ENCODE measurements at regions not wholly inside any gene's neighbourhood (a gene's known extent, or its start where the extent isn't known, plus 50 kb on each side); places are given as distances from the start of the nearest gene placed in this dataset.

- no peaks in the 10 kb centered on the region for H3K9me2 ChIP-seq (replicated peaks; ENCODE audit: insufficient read depth, low read length)
- H3K9ac ChIP-seq (ENCODE audit: low read length): no peak overlapping the region
- H4K20me1 ChIP-seq (ENCODE audit: low read depth, low read length): no peaks in the 10 kb centered on the region
- H3K79me2 ChIP-seq (ENCODE audit: insufficient read depth, low read length): no peaks in the 10 kb centered on the region
- no peaks in the 10 kb centered on the region for H3K36me3 ChIP-seq (ENCODE audit: low read length)
- no peaks in the 10 kb centered on the region for H3F3A ChIP-seq (ENCODE audit: insufficient read depth)
- H3K9me3 ChIP-seq (ENCODE audit: insufficient read depth, low read length): no peaks in the 10 kb centered on the region
- TF ChIP-seq CTCF (IDR thresholded peaks at IDR 0.05; ENCODE audit: insufficient read depth, low read length, poor library complexity, severe bottlenecking) (no peak), EZH2phosphoT487 (conservative IDR thresholded peaks at IDR 0.05; ENCODE audit: low read length) (no peak)
- no peaks in the 10 kb centered on the region for H3K27me3 ChIP-seq (ENCODE audit: low read length)
- no peak overlapping the region for H3K4me2 ChIP-seq (ENCODE audit: low read depth, low read length, poor library complexity, severe bottlenecking)
- no peak overlapping the region for H2AFZ ChIP-seq (ENCODE audit: low read depth, low read length, severe bottlenecking)
- no peak overlapping the region for H3K4me3 ChIP-seq (ENCODE audit: insufficient read depth, low read length, poor library complexity, severe bottlenecking)
- H3K27ac ChIP-seq (ENCODE audit: low read depth, low read length): no peak overlapping the region
Measured at GRCh38 chr1:168372307-168372706, 91.6 kb downstream of the TBX19 start.

GRCh38 chr1:168371477-168371876, 90.8 kb downstream of the TBX19 start:
- no peaks in the 10 kb centered on the region for H3K9me3 ChIP-seq (ENCODE audit: insufficient read depth, low read length)
- no peak overlapping the region for H3K27ac ChIP-seq (ENCODE audit: low read depth, low read length)
- H3K79me2 ChIP-seq (ENCODE audit: insufficient read depth, low read length): no peaks in the 10 kb centered on the region
- no peak overlapping the region for H3K9ac ChIP-seq (ENCODE audit: low read length)
- H3K9me2 ChIP-seq (replicated peaks; ENCODE audit: insufficient read depth, low read length): no peaks in the 10 kb centered on the region
- no peaks in the 10 kb centered on the region for H3K27me3 ChIP-seq (ENCODE audit: low read length)
- no peak overlapping the region for H3K4me3 ChIP-seq (ENCODE audit: insufficient read depth, low read length, poor library complexity, severe bottlenecking)
- H3F3A ChIP-seq (ENCODE audit: insufficient read depth): no peaks in the 10 kb centered on the region
- no peak overlapping the region for H2AFZ ChIP-seq (ENCODE audit: low read depth, low read length, severe bottlenecking)
- no peak for TF ChIP-seq CTCF (IDR thresholded peaks at IDR 0.05; ENCODE audit: insufficient read depth, low read length, poor library complexity, severe bottlenecking)
- no peak overlapping the region for H3K4me2 ChIP-seq (ENCODE audit: low read depth, low read length, poor library complexity, severe bottlenecking)
- no peaks in the 10 kb centered on the region for H4K20me1 ChIP-seq (ENCODE audit: low read depth, low read length)
- H3K36me3 ChIP-seq (ENCODE audit: low read length): no peaks in the 10 kb centered on the region

- H4K20me1 ChIP-seq (ENCODE audit: low read depth, low read length): no peaks in the 10 kb centered on the region
- H3K9ac ChIP-seq (ENCODE audit: low read length): no peak overlapping the region
- H3K4me3 ChIP-seq (ENCODE audit: insufficient read depth, low read length, poor library complexity, severe bottlenecking): no peak overlapping the region
- TF ChIP-seq EZH2phosphoT487 (conservative IDR thresholded peaks at IDR 0.05; ENCODE audit: low read length): no peak
- no peak for TF ChIP-seq CTCF (IDR thresholded peaks at IDR 0.05; ENCODE audit: insufficient read depth, low read length, poor library complexity, severe bottlenecking)
- no peak overlapping the region for H3K27ac ChIP-seq (ENCODE audit: low read depth, low read length)
- no peaks in the 10 kb centered on the region for H3K9me3 ChIP-seq (ENCODE audit: insufficient read depth, low read length)
- H3K9me2 ChIP-seq (replicated peaks; ENCODE audit: insufficient read depth, low read length): no peaks in the 10 kb centered on the region
- no peaks in the 10 kb centered on the region for H3K79me2 ChIP-seq (ENCODE audit: insufficient read depth, low read length)
- no peaks in the 10 kb centered on the region for H3K27me3 ChIP-seq (ENCODE audit: low read length)
- H2AFZ ChIP-seq (ENCODE audit: low read depth, low read length, severe bottlenecking): no peak overlapping the region
- no peak overlapping the region for H3K4me2 ChIP-seq (ENCODE audit: low read depth, low read length, poor library complexity, severe bottlenecking)
- no peaks in the 10 kb centered on the region for H3F3A ChIP-seq (ENCODE audit: insufficient read depth)
- no peaks in the 10 kb centered on the region for H3K36me3 ChIP-seq (ENCODE audit: low read length)
Measured at GRCh38 chr1:168370586-168370985, 89.9 kb downstream of the TBX19 start.

- H4K20me1 ChIP-seq (ENCODE audit: low read depth, low read length): no peaks in the 10 kb centered on the region
- no peak overlapping the region for H2AFZ ChIP-seq (ENCODE audit: low read depth, low read length, severe bottlenecking)
- H3K4me3 ChIP-seq (ENCODE audit: insufficient read depth, low read length, poor library complexity, severe bottlenecking): no peak overlapping the region
- H3K9ac ChIP-seq (ENCODE audit: low read length): no peak overlapping the region
- TF ChIP-seq EZH2phosphoT487 (conservative IDR thresholded peaks at IDR 0.05; ENCODE audit: low read length) (no peak), CTCF (IDR thresholded peaks at IDR 0.05; ENCODE audit: insufficient read depth, low read length, poor library complexity, severe bottlenecking) (no peak)
- H3F3A ChIP-seq (ENCODE audit: insufficient read depth): no peaks in the 10 kb centered on the region
- H3K79me2 ChIP-seq (ENCODE audit: insufficient read depth, low read length): no peaks in the 10 kb centered on the region
- no peaks in the 10 kb centered on the region for H3K36me3 ChIP-seq (ENCODE audit: low read length)
- no peaks in the 10 kb centered on the region for H3K9me2 ChIP-seq (replicated peaks; ENCODE audit: insufficient read depth, low read length)
- no peaks in the 10 kb centered on the region for H3K9me3 ChIP-seq (ENCODE audit: insufficient read depth, low read length)
- no peaks in the 10 kb centered on the region for H3K27me3 ChIP-seq (ENCODE audit: low read length)
- no peak overlapping the region for H3K27ac ChIP-seq (ENCODE audit: low read depth, low read length)
- H3K4me2 ChIP-seq (ENCODE audit: low read depth, low read length, poor library complexity, severe bottlenecking): no peak overlapping the region
Measured at GRCh38 chr1:168369655-168370054, 89.0 kb downstream of the TBX19 start.

Measured in SU-DHL-6 (cell line).